IMR-90 (cell line): ENCODE measurements at regions not wholly inside any gene's neighbourhood (a gene's known extent, or its start where the extent isn't known, plus 50 kb on each side); places are given as distances from the start of the nearest gene placed in this dataset.
A peak's percentile ranks its signal among the peaks of the same experiment; 100 is the strongest.

Source experiments
- ATAC-seq: fragments of 200-7000 bp; cut with Tn5 transposase; 2 replicates; pipeline ENCODE4 v1.9.1; 2020; ENCODE audit warnings: low read depth, mild to moderate bottlenecking, moderate library complexity
- BruUV-seq: library from RNA; stranded (reverse); fragments of 400-500 nt; replicated peaks from 2 replicates; lab custom pipeline; 2021; lab: Mats Ljungman, UMichigan
- CTCF ChIA-PET: fragments of 300-600 bp; formaldehyde crosslinking; extraction: SDS; loops from one replicate; lab custom pipeline; 2021; ENCODE audit warnings: antibody characterized with exemption; lab: Yijun Ruan, JAX
- POLR2A ChIA-PET: fragments of 300-600 bp; sonication (Branson Sonifier 250); formaldehyde crosslinking; loops from one replicate; lab custom pipeline; 2022; ENCODE audit warnings: antibody characterized with exemption; ENCODE audit not compliant: unreplicated experiment; lab: Charles Lee
- DNase-seq: peaks from one replicate; pipeline ENCODE4 v3.0.0; 2013
- H2AFZ ChIP-seq: replicated peaks from 2 replicates; pipeline ENCODE3; 2013; ENCODE audit warnings: low read length, mild to moderate bottlenecking; ENCODE audit not compliant: poor library complexity
- H2AK5ac ChIP-seq: 2 replicates; pipeline ENCODE4 v1.6.1; 2013; ENCODE audit warnings: low read depth, low read length, inconsistent platforms
- H2AK9ac ChIP-seq: replicated peaks from 2 replicates; pipeline ENCODE3; 2013; ENCODE audit warnings: mild to moderate bottlenecking, low read depth, low read length, moderate library complexity; ENCODE audit not compliant: poor library complexity
- H2BK120ac ChIP-seq: 2 replicates; pipeline ENCODE4 v1.6.1; 2013; ENCODE audit warnings: low read depth, low read length, inconsistent platforms
- H2BK15ac ChIP-seq: 3 replicates; pipeline ENCODE4 v1.6.1; 2013; ENCODE audit warnings: low read depth, low read length, inconsistent platforms
- H2BK20ac ChIP-seq: 2 replicates; pipeline ENCODE4 v1.6.1; 2013; ENCODE audit warnings: low read depth, mild to moderate bottlenecking, inconsistent platforms, low read length, moderate library complexity
- H2BK5ac ChIP-seq: 2 replicates; pipeline ENCODE4 v1.6.1; 2013; ENCODE audit warnings: mild to moderate bottlenecking, low read depth, low read length, inconsistent platforms; ENCODE audit not compliant: poor library complexity, severe bottlenecking
- H3K14ac ChIP-seq: replicated peaks from 2 replicates; pipeline ENCODE4 v1.6.1; 2013; ENCODE audit warnings: low read depth, low read length, inconsistent platforms
- H3K18ac ChIP-seq: 2 replicates; pipeline ENCODE4 v1.6.1; 2013; ENCODE audit warnings: low read depth, low read length, control low read depth
- H3K23ac ChIP-seq: 2 replicates; pipeline ENCODE4 v1.6.1; 2013; ENCODE audit warnings: low read depth, low read length, inconsistent platforms
- H3K27ac ChIP-seq: 2 replicates; pipeline ENCODE4 v1.5.1; 2013; ENCODE audit warnings: mild to moderate bottlenecking, control low read depth, low read length; ENCODE audit not compliant: insufficient read depth
- H3K27me3 ChIP-seq: 2 replicates; pipeline ENCODE4 v1.6.1; 2013; ENCODE audit warnings: low read length; ENCODE audit not compliant: control insufficient read depth, insufficient read depth
- H3K36me3 ChIP-seq: 2 replicates; pipeline ENCODE4 v1.6.1; 2013; ENCODE audit warnings: low read length, mixed read lengths; ENCODE audit not compliant: control insufficient read depth, insufficient read depth
- H3K4ac ChIP-seq: 2 replicates; pipeline ENCODE4 v1.6.1; 2013; ENCODE audit warnings: low read depth, low read length, inconsistent platforms
- H3K4me1 ChIP-seq: 2 replicates; pipeline ENCODE4 v1.6.1; 2013; ENCODE audit warnings: low read length, mixed read lengths; ENCODE audit not compliant: control insufficient read depth, insufficient read depth
- H3K4me2 ChIP-seq: 2 replicates; pipeline ENCODE4 v1.6.1; 2013; ENCODE audit warnings: low read depth, mild to moderate bottlenecking, control low read depth, low read length, moderate library complexity
- H3K4me3 ChIP-seq: 2 replicates; pipeline ENCODE4 v1.5.1; 2013; ENCODE audit warnings: low read depth, mild to moderate bottlenecking, control low read depth, low read length, moderate library complexity; ENCODE audit not compliant: insufficient read depth
- H3K56ac ChIP-seq: 2 replicates; pipeline ENCODE4 v1.6.1; 2013; ENCODE audit warnings: low read length, inconsistent platforms; ENCODE audit not compliant: insufficient read depth; ENCODE audit errors: extremely low read depth
- H3K79me1 ChIP-seq, 2 experiments: 2 replicates each; pipeline ENCODE4 v1.6.1; 2013; ENCODE audit warnings: low read length in 2 of 2, inconsistent platforms in 1 of 2, low read depth in 1 of 2
- H3K9ac ChIP-seq: 2 replicates; pipeline ENCODE4 v1.6.1; 2013; ENCODE audit warnings: low read depth, low read length, control low read depth
- H3K9me1 ChIP-seq: 2 replicates; pipeline ENCODE4 v1.6.1; 2013; ENCODE audit warnings: low read length, inconsistent platforms; ENCODE audit not compliant: insufficient read depth
- H3K9me3 ChIP-seq: 2 replicates; pipeline ENCODE4 v1.6.1; 2013; ENCODE audit warnings: low read length; ENCODE audit not compliant: control insufficient read depth, insufficient read depth
- H4K20me1 ChIP-seq: 2 replicates; pipeline ENCODE4 v1.6.1; 2013; ENCODE audit warnings: low read length, inconsistent platforms; ENCODE audit not compliant: insufficient read depth
- H4K5ac ChIP-seq: 2 replicates; pipeline ENCODE4 v1.6.1; 2013; ENCODE audit warnings: mild to moderate bottlenecking, low read depth, low read length, control low read depth
- H4K8ac ChIP-seq, 2 experiments: 2 replicates each; pipeline ENCODE4 v1.6.1; 2013; ENCODE audit warnings: low read depth in 2 of 2, low read length in 2 of 2, control low read depth in 1 of 2, inconsistent platforms in 1 of 2
- H4K91ac ChIP-seq: 2 replicates; pipeline ENCODE4 v1.6.1; 2013; ENCODE audit warnings: low read depth, low read length, inconsistent platforms; ENCODE audit not compliant: insufficient read depth
- BHLHE40 ChIP-seq: fragments of 150-350 bp; IDR thresholded peaks from 2 replicates; pipeline ENCODE4 v1.6.1; 2016; ENCODE audit warnings: mild to moderate bottlenecking, low read depth, low read length
- CEBPB ChIP-seq: IDR thresholded peaks from 2 replicates; pipeline ENCODE4 v1.6.1; 2012; ENCODE audit warnings: low read depth, low read length, improper control_type of control experiment
- CHD1 ChIP-seq: IDR thresholded peaks from 2 replicates; pipeline ENCODE4 v1.6.1; 2012; ENCODE audit warnings: low read depth, low read length, improper control_type of control experiment
- CTCF ChIP-seq: conservative IDR thresholded peaks from 2 replicates; pipeline ENCODE4 v1.5.1; 2012; ENCODE audit warnings: mild to moderate bottlenecking, low read depth, low read length, improper control_type of control experiment
- FOS ChIP-seq: fragments of 150-350 bp; IDR thresholded peaks from 2 replicates; pipeline ENCODE4 v1.6.1; 2016; ENCODE audit warnings: low read depth, low read length
- MAFK ChIP-seq: IDR thresholded peaks from 2 replicates; pipeline ENCODE4 v1.6.1; 2012; ENCODE audit warnings: low read depth, low read length, improper control_type of control experiment
- MAZ ChIP-seq: IDR thresholded peaks from 2 replicates; pipeline ENCODE4 v1.6.1; 2012; ENCODE audit warnings: low read depth, mild to moderate bottlenecking, low read length, improper control_type of control experiment, moderate library complexity, borderline replicate concordance
- MXI1 ChIP-seq: IDR thresholded peaks from 2 replicates; pipeline ENCODE4 v1.6.1; 2012; ENCODE audit warnings: low read depth, mild to moderate bottlenecking, low read length, moderate library complexity, borderline replicate concordance
- NFE2L2 ChIP-seq: fragments of 150-350 bp; IDR thresholded peaks from 2 replicates; pipeline ENCODE4 v1.6.1; 2016; ENCODE audit warnings: low read depth, mild to moderate bottlenecking, low read length
- POLR2A ChIP-seq: IDR thresholded peaks from 2 replicates; pipeline ENCODE4 v1.6.1; 2012; ENCODE audit warnings: mild to moderate bottlenecking, low read depth, low read length
- RAD21 ChIP-seq: IDR thresholded peaks from 2 replicates; pipeline ENCODE4 v1.6.1; 2012; ENCODE audit warnings: low read length, improper control_type of control experiment
- RCOR1 ChIP-seq: IDR thresholded peaks from 2 replicates; pipeline ENCODE4 v1.6.1; 2012; ENCODE audit warnings: mild to moderate bottlenecking, low read length, improper control_type of control experiment; ENCODE audit not compliant: insufficient replicate concordance
- RFX5 ChIP-seq: IDR thresholded peaks from 2 replicates; pipeline ENCODE4 v1.8.0; 2012; ENCODE audit warnings: low read depth, mild to moderate bottlenecking, low read length, moderate library complexity
- SMC3 ChIP-seq: fragments of 150-350 bp; IDR thresholded peaks from 2 replicates; pipeline ENCODE4 v1.6.1; 2016; ENCODE audit warnings: low read depth, mild to moderate bottlenecking, antibody characterized with exemption, low read length, moderate library complexity
- USF2 ChIP-seq: fragments of 150-350 bp; IDR thresholded peaks from 2 replicates; pipeline ENCODE4 v1.6.1; 2017; ENCODE audit warnings: mild to moderate bottlenecking, antibody characterized with exemption, low read length, low read depth
- WGBS, 2 experiments: methylation state at CpG; one replicate each; pipeline versions ENCODE4 v1.1.5 to v1.1.7; 2013; ENCODE audit warnings: missing lambda C conversion rate in 2 of 2; ENCODE audit not compliant: insufficient read length in 1 of 2; ENCODE audit errors: extremely low coverage in 2 of 2; 5-methylcytosine and 5-hydroxymethylcytosine counted together
- dilution Hi-C: fragments of 300-500 bp; cut with HindIII; formaldehyde crosslinking; loops from one replicate; pipeline ENCODE4 v1.14.3; 2018; ENCODE audit warnings: low sequenced_read_pairs; ENCODE audit not compliant: unreplicated experiment
- in situ Hi-C: fragments of 300-500 bp; cut with MboI; formaldehyde crosslinking; loops from 3 replicates; pipeline ENCODE4 v1.14.3; 2019; ENCODE audit warnings: low sequenced_read_pairs, inconsistent platforms, mixed read lengths
- intact Hi-C: fragments of 100-400 bp; cut with micrococcal nuclease; formaldehyde crosslinking; loops from 2 replicates; pipeline ENCODE4 v1.10.0; 2022

GRCh38 chr7:93048136-93048930 is 69.4 kb downstream of the SAMD9 start:
- no peaks in the 10 kb centered on the region for H4K20me1 ChIP-seq
- dilution Hi-C loops (no loop called here), intact Hi-C loops (no loop called here), in situ Hi-C loops (no loop called here)
- H3K9me3 ChIP-seq, result no peaks in the 10 kb centered on the region
- peaks cover 6% of the 10 kb centered on the region for H3K4me1 ChIP-seq
- H4K5ac ChIP-seq, result peak overlapping the region; percentile 94; the same call in 1 of the 2 replicates
- DNase-seq (peak; percentile 86), ATAC-seq (0 out of 2 replicates have a peak, but pooled peaks have one; percentile 16)
- H2BK5ac ChIP-seq, result peak overlapping the region; percentile 84
- H2AK5ac ChIP-seq, result no peak overlapping the region
- H3K27me3 ChIP-seq, result no peaks in the 10 kb centered on the region
- H3K4me2 ChIP-seq, result peak overlapping the region; percentile 60; the same call in 1 of the 2 replicates
- no TSS peak for BruUV-seq
- H2AK9ac ChIP-seq, result no peak overlapping the region
- no peak overlapping the region for H3K9ac ChIP-seq
- peak overlapping the region; percentile 90 for H2BK120ac ChIP-seq
- peak overlapping the region; percentile 97; the same call in 1 of the 2 replicates for H2BK20ac ChIP-seq
- peak overlapping the region; percentile 85 for H3K56ac ChIP-seq
- H3K79me1 ChIP-seq, result peaks cover 0 to 5% of the 10 kb centered on the region in 2 experiments; a peak in 1 of 4 replicates
- ChIA-PET POLR2A (no interaction called here), CTCF (no interaction called here)
- peak overlapping the region; percentile 95 for H3K18ac ChIP-seq
- H2AFZ ChIP-seq, result no peak overlapping the region
- H3K4ac ChIP-seq, result peak overlapping the region; percentile 69; the same call in 1 of the 2 replicates
- no peak overlapping the region for H3K4me3 ChIP-seq
- no peaks in the 10 kb centered on the region for H3K36me3 ChIP-seq
- peaks cover 4% of the 10 kb centered on the region; the same call in 1 of the 2 replicates for H3K9me1 ChIP-seq
- H3K23ac ChIP-seq, result peak overlapping the region; percentile 77; the same call in 1 of the 2 replicates
- WGBS, 2 experiments, result no CpG with 5 or more reads among the region's 3 CpGs
- H2BK15ac ChIP-seq, result peak overlapping the region; percentile 80; the same call in 2 of the 3 replicates
- peak overlapping the region; percentile 64; the same call in 1 of the 2 replicates for H3K27ac ChIP-seq
- H4K91ac ChIP-seq, result peak overlapping the region; percentile 49; the same call in 1 of the 2 replicates
- H3K14ac ChIP-seq, result peak overlapping the region; percentile 84
- H4K8ac ChIP-seq, result peak overlapping the region; percentile 46 to 89; a peak in 3 of 4 replicates
- no peak for TF ChIP-seq RFX5
- no peak for TF ChIP-seq NFE2L2
- TF ChIP-seq RCOR1, result no peak
- TF ChIP-seq FOS, result peak; percentile 49; the same call in 1 of the 2 replicates
- TF ChIP-seq CHD1, result no peak
- no peak for TF ChIP-seq SMC3
- no peak for TF ChIP-seq POLR2A
- TF ChIP-seq BHLHE40, result peak; percentile 96
- peak; percentile 67; the same call in 1 of the 2 replicates for TF ChIP-seq CEBPB
- TF ChIP-seq CTCF, result no peak
- TF ChIP-seq RAD21, result no peak
- TF ChIP-seq MAZ, result no peak
- no peak for TF ChIP-seq MXI1
- TF ChIP-seq MAFK, result no peak
- no peak for TF ChIP-seq USF2
